Heart right ventricle (tissue), 16 donors: ENCODE measurements at regions not wholly inside any gene's neighbourhood (a gene's known extent, or its start where the extent isn't known, plus 50 kb on each side); places are given as distances from the start of the nearest gene placed in this dataset.

ENCODE experiments used
- ATAC-seq, 8 donors: fragments of 200-7000 bp; cut with Tn5 transposase; one replicate each; pipeline ENCODE4 v1.9.1; 2020; ENCODE audit warnings: mild to moderate bottlenecking in 8 of 8, moderate library complexity in 8 of 8, moderate number of reproducible peaks in 1 of 8
- DNase-seq, 2 donors: peaks; one replicate each; pipeline ENCODE4 v3.0.0-alpha.2; 2020
- H3K27ac ChIP-seq, 10 donors: fragments of 200-600 bp; sonication (generic) in 2 of 10; one replicate each; pipeline versions ENCODE4 v1.5.0 to v1.8.0; 2020 to 2022; ENCODE audit warnings: mild to moderate bottlenecking in 3 of 10
- H3K27me3 ChIP-seq, 7 donors: fragments of 200-600 bp; one replicate each; pipeline ENCODE4 v1.8.0; 2021 to 2022; ENCODE audit warnings: mild to moderate bottlenecking in 2 of 7
- H3K36me3 ChIP-seq, 9 donors: fragments of 200-600 bp; sonication (generic) in 1 of 9; one replicate each; pipeline versions ENCODE4 v1.5.0 to v1.8.0; 2020 to 2022; ENCODE audit warnings: mild to moderate bottlenecking in 2 of 9
- H3K4me1 ChIP-seq, 9 donors: fragments of 200-600 bp; sonication (generic) in 1 of 9; one replicate each; pipeline versions ENCODE4 v1.5.0 to v1.8.0; 2020 to 2022; ENCODE audit warnings: mild to moderate bottlenecking in 4 of 9
- H3K4me3 ChIP-seq, 10 donors: fragments of 200-600 bp; sonication (generic) in 2 of 10; one replicate each; pipeline versions ENCODE4 v1.5.0 to v1.8.0; 2020 to 2022; ENCODE audit warnings: mild to moderate bottlenecking in 7 of 10, moderate library complexity in 2 of 10
- H3K9me3 ChIP-seq, 11 donors: fragments of 200-600 bp in 10 of 11; sonication (generic) in 2 of 11; one replicate each; pipeline versions ENCODE4 v1.5.0 to v1.8.0; 2013 to 2022; ENCODE audit warnings: mild to moderate bottlenecking in 2 of 11, control low read depth in 1 of 11, moderate library complexity in 1 of 11
- CTCF ChIP-seq, 9 donors: fragments of 200-600 bp; sonication (generic) in 2 of 9; IDR thresholded peaks; one replicate each; pipeline versions ENCODE4 v1.5.0 to v1.8.0; 2021 to 2022; ENCODE audit warnings: antibody characterized with exemption in 9 of 9, mild to moderate bottlenecking in 5 of 9, moderate library complexity in 1 of 9
- WGBS, 2 donors: extraction: QIAGEN DNeasy Blood & Tissue Kit; methylation state at CpG; one replicate each; pipeline ENCODE4 v1.1.7; 2013; ENCODE audit warnings: inconsistent platforms in 1 of 2; 5-methylcytosine and 5-hydroxymethylcytosine counted together
- intact Hi-C, 10 donors: fragments of 100-400 bp; cut with DNase I; formaldehyde crosslinking; loops; one replicate each; pipeline versions ENCODE4 v1.11.1 to v1.14.2; 2022
- donor health status: Arrhythmogenic right ventricular cardiomyopathy.
- donor health status: ischemic (EF 13 %, LVEDD 7.1; RV severe dilation, severe dysfunction).
- donor health status: healthy with polysubstance abuse.
- donor health status: DM: no; HTN: yes; CAD: no.
- donor health status: DM: no; HTN: no; CAD: no.
- donor health status: ischemic (EF 25% LVEDD 6.9; RV normal size, moderate dysfunction).
- donor health status: ischemic (EF 25% LVEDD 5.7; RV mildly dilated, moderate dysfunction).
- donor health status: healthy.
- donor health status: DM: yes; HTN: yes; CAD: no.
- donor health status: Ischemic cardiomyopathy.
- donor health status: ischemic (EF 35%, LVEDD 5.7; RV mildly dilated, moderate dysfunction).
- donor health status: nonischemic (EF 11% LVEDD 7.7; RV severe dilation, severe dysfunction).
- donor health status: DM: yes; HTN: yes; CAD: no.
- donor health status: PGD.
- donor health status: ischemic (EF 29% LVEDD 5.4; RV normal size, mild dysfunction).
- donor health status: nonischemic (EF 23%, LVEDD 6.1; RV moderate dilation, normal function).

- Histone ChIP-seq H3K9me3 (peaks cover 0 to 11% (median 0%) of the 10 kb centered on the region in 11 donors), H3K36me3 (no peaks in the 10 kb centered on the region), H3K27me3 (peaks cover 0 to 9% (median 0%) of the 10 kb centered on the region in 7 donors), H3K27ac (no peak overlapping the region), H3K4me3 (no peak overlapping the region), H3K4me1 (no peaks in the 10 kb centered on the region)
- no peak for ATAC-seq
- intact Hi-C loops, result no loop called here
- DNase-seq, result no peak
- TF ChIP-seq CTCF (IDR thresholded peaks at IDR 0.05), result no peak
These were observed 476.6 kb upstream of the TMEM132C start for GRCh38 chr12:127790376-127790775.

DNA sequence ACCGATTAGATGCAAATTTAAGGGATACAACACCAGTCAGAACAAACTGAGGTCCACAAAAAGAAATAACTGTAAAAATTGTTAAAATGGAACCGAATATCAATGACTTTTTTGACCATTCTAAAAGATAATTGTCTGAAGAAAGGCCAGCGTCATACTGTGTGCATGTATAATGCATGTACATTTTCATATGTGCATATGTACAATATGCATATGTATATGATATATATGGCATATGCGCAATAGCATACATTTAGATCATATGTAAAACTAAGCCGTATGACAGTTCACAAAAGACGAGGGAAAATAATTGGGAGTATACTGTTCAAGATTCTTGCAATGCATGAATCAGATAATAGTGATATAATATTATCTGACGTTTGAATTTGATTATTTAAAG, 475.8 kb upstream of the TMEM132C start:
- Histone ChIP-seq H3K4me3 (no peak overlapping the region), H3K36me3 (no peaks in the 10 kb centered on the region), H3K27ac (no peak overlapping the region), H3K4me1 (no peaks in the 10 kb centered on the region), H3K9me3 (peaks cover 0 to 19% (median 0%) of the 10 kb centered on the region in 11 donors), H3K27me3 (peaks cover 0 to 8% (median 0%) of the 10 kb centered on the region in 7 donors)
- DNase-seq (no peak), ATAC-seq (no peak)
- intact Hi-C loops, result no loop called here
- TF ChIP-seq CTCF (IDR thresholded peaks at IDR 0.05), result no peak
- 76 to 88% methylated on average over 7 of the region's 7 CpGs for WGBS, 2 donors

- H3K27me3 ChIP-seq, result no peaks in the 10 kb centered on the region
- 72 to 77% methylated on average over 3 of the region's 3 CpGs for WGBS, 2 donors
- H3K27ac ChIP-seq, result no peak overlapping the region
- intact Hi-C loops, result no loop called here
- H3K9me3 ChIP-seq, result peaks cover 0 to 23% (median 0%) of the 10 kb centered on the region in 11 donors
- no peak overlapping the region for H3K4me3 ChIP-seq
- H3K4me1 ChIP-seq, result no peaks in the 10 kb centered on the region
- TF ChIP-seq CTCF (IDR thresholded peaks at IDR 0.05), result no peak
- no peak for DNase-seq
- H3K36me3 ChIP-seq, result no peaks in the 10 kb centered on the region
- ATAC-seq, result no peak
These were observed 469.1 kb upstream of the TMEM132C start for GRCh38 chr12:127797918-127798317.

DNA sequence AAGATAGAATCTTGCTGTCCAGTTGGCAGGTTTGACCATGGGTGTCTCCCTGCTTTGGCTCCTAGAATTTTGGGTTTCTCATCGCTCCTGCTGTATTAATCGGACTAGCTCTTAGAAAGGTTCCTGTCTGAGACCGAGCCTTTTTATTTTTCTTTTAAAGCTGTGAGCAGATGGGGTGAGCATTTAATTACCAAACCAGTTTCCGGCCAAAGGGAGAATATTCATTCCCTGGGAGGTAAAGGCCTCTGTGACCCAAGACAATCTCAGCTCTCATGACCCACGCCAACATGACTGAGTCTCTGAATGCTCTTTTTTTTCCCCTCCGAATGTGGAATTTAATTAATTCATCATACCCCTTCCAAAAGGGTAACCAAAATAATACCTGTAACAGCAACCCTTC, 464.7 kb upstream of the TMEM132C start:
- Histone ChIP-seq H3K4me1 (no peaks in the 10 kb centered on the region), H3K9me3 (no peaks in the 10 kb centered on the region), H3K27me3 (no peaks in the 10 kb centered on the region), H3K27ac (no peak overlapping the region), H3K36me3 (no peaks in the 10 kb centered on the region), H3K4me3 (no peak overlapping the region)
- intact Hi-C loops, result no loop called here
- TF ChIP-seq CTCF (IDR thresholded peaks at IDR 0.05), result no peak
- ATAC-seq (no peak), DNase-seq (no peak)
- WGBS, 2 donors, result 86 to 94% methylated on average over 6 of the region's 6 CpGs

- no peaks in the 10 kb centered on the region for H3K36me3 ChIP-seq
- H3K27ac ChIP-seq, result no peak overlapping the region
- TF ChIP-seq CTCF (IDR thresholded peaks at IDR 0.05), result no peak
- H3K27me3 ChIP-seq, result no peaks in the 10 kb centered on the region
- DNase-seq, result no peak
- H3K9me3 ChIP-seq, result no peaks in the 10 kb centered on the region
- H3K4me3 ChIP-seq, result no peak overlapping the region
- WGBS, 2 donors, result 49 to 51% methylated on average over 3 of the region's 3 CpGs
- no peak for ATAC-seq
- intact Hi-C loops, result no loop called here
- no peaks in the 10 kb centered on the region for H3K4me1 ChIP-seq
These were observed 463.4 kb upstream of the TMEM132C start for GRCh38 chr12:127803545-127803944.
